Testis (tissue), 2 donors: ENCODE measurements at regions not wholly inside any gene's neighbourhood (a gene's known extent, or its start where the extent isn't known, plus 50 kb on each side); places are given as distances from the start of the nearest gene placed in this dataset.

Source experiments
- CTCF ChIP-seq, 3 experiments: fragments of 450-650 bp in 2 of 3; fragments of 200-600 bp in 1 of 3; sonication (generic) in 1 of 3; IDR thresholded peaks; one replicate each; pipeline ENCODE4 v1.5.1; 2016 to 2019; ENCODE audit warnings: antibody characterized with exemption in 3 of 3, mild to moderate bottlenecking in 2 of 3, moderate library complexity in 1 of 3
- POLR2A ChIP-seq: fragments of 450-650 bp; IDR thresholded peaks from one replicate; pipeline ENCODE4 v1.6.1; 2017; ENCODE audit warnings: antibody characterized with exemption, mild to moderate bottlenecking, moderate library complexity

DNA sequence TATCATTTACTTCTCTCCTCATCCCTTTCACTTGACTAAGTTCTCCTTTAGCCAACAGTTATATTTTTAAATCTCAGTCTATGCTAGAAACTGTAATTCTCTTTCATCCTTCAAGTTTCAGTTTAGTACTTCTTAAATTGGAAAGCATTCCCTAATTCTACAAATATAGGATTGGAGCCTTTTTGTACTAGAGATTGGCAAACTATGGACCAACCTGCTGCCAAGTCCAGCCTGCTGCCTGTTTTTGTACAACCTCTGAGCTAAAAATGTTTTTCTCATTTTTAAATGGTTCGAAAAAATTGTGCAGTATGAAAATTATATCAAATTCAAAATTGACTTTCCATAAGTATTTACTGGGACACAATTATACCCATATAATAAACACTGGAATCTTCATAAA lies 1381.5 kb upstream of the SPRY2 start:
- TF ChIP-seq CTCF (IDR thresholded peaks at IDR 0.05) (no peak), POLR2A (no peak)
